K562 (cell line): ENCODE measurements at regions not wholly inside any gene's neighbourhood (a gene's known extent, or its start where the extent isn't known, plus 50 kb on each side); places are given as distances from the start of the nearest gene placed in this dataset.

Experiments used
- ATF2 ChIP-seq: sonication (generic); formaldehyde crosslinking; IDR thresholded peaks from 2 replicates; pipeline ENCODE4 v1.8.1; 2022; ENCODE audit warnings: missing genetic modification reagents
- CCNT2 ChIP-seq: IDR thresholded peaks from 2 replicates; pipeline ENCODE4 v1.6.1; 2011; ENCODE audit warnings: borderline replicate concordance, low read depth, mild to moderate bottlenecking, moderate library complexity, mixed read lengths, low read length; ENCODE audit not compliant: insufficient read length; ENCODE audit errors: extremely low read depth
- CHD1 ChIP-seq: fragments of 200-600 bp; sonication (generic); IDR thresholded peaks from one replicate; pipeline ENCODE4 v1.6.1; 2012; ENCODE audit warnings: mild to moderate bottlenecking, moderate library complexity, low read length, inconsistent platforms
- CTCF ChIP-seq, 3 experiments: IDR thresholded peaks in 2 of 3; conservative IDR thresholded peaks in 1 of 3; 2 replicates each; pipeline ENCODE4 v1.5.1; 2011 to 2012; ENCODE audit warnings: low read length in 3 of 3, mild to moderate bottlenecking in 3 of 3, control low read depth in 2 of 3, improper control_type of control experiment in 1 of 3, inconsistent platforms in 1 of 3, low read depth in 1 of 3, mixed read lengths in 1 of 3, moderate library complexity in 1 of 3; ENCODE audit not compliant: insufficient read depth in 2 of 3
- GTF2F1 ChIP-seq: IDR thresholded peaks from 2 replicates; pipeline ENCODE4 v1.6.1; 2011; ENCODE audit warnings: low read depth, low read length, improper control_type of control experiment
- NFXL1 ChIP-seq: fragments of 450-650 bp; formaldehyde crosslinking; IDR thresholded peaks from 2 replicates; pipeline ENCODE4 v1.4.0; 2021; ENCODE audit warnings: mild to moderate bottlenecking
- NR4A1 ChIP-seq, 2 experiments: fragments of 250-450 bp in 1 of 2; fragments of 450-650 bp in 1 of 2; sonication (Bioruptor Pico) in 1 of 2; IDR thresholded peaks; 2 replicates each; pipeline versions ENCODE4 v1.4.0 to v1.6.1; 2016 to 2020; ENCODE audit warnings: mild to moderate bottlenecking in 2 of 2, missing compliant biosample characterization in 1 of 2, missing genetic modification characterization in 1 of 2, moderate library complexity in 1 of 2
- PRDM10 ChIP-seq: fragments of 450-650 bp; IDR thresholded peaks from 2 replicates; pipeline ENCODE4 v1.6.1; 2018; ENCODE audit not compliant: partially characterized antibody
- PRMT5 ChIP-seq: sonication (generic); formaldehyde crosslinking; IDR thresholded peaks from 2 replicates; pipeline ENCODE4 v1.5.0; 2020; ENCODE audit warnings: missing genetic modification reagents
- RAD21 ChIP-seq, 2 experiments: fragments of 250-450 bp in 1 of 2; fragments of 450-650 bp in 1 of 2; sonication (Bioruptor Pico) in 1 of 2; formaldehyde crosslinking in 1 of 2; IDR thresholded peaks in 1 of 2; conservative IDR thresholded peaks in 1 of 2; 2 replicates each; pipeline versions ENCODE4 v1.4.0 to v1.8.0; 2020 to 2022; ENCODE audit warnings: mild to moderate bottlenecking in 2 of 2, moderate library complexity in 1 of 2
- SREBF1 ChIP-seq: fragments of 150-350 bp; IDR thresholded peaks from 2 replicates; pipeline ENCODE4 v1.6.1; 2014; ENCODE audit warnings: antibody characterized with exemption, low read depth, low read length, borderline replicate concordance
- ZFP36 ChIP-seq: fragments of 150-350 bp; IDR thresholded peaks from 2 replicates; pipeline ENCODE4 v1.6.1; 2018; ENCODE audit warnings: low read length, low read depth; ENCODE audit not compliant: partially characterized antibody
- ZNF23 ChIP-seq: fragments of 250-450 bp; sonication (Bioruptor Pico); IDR thresholded peaks from 2 replicates; pipeline ENCODE4 v1.4.0; 2020; ENCODE audit warnings: mild to moderate bottlenecking

DNA sequence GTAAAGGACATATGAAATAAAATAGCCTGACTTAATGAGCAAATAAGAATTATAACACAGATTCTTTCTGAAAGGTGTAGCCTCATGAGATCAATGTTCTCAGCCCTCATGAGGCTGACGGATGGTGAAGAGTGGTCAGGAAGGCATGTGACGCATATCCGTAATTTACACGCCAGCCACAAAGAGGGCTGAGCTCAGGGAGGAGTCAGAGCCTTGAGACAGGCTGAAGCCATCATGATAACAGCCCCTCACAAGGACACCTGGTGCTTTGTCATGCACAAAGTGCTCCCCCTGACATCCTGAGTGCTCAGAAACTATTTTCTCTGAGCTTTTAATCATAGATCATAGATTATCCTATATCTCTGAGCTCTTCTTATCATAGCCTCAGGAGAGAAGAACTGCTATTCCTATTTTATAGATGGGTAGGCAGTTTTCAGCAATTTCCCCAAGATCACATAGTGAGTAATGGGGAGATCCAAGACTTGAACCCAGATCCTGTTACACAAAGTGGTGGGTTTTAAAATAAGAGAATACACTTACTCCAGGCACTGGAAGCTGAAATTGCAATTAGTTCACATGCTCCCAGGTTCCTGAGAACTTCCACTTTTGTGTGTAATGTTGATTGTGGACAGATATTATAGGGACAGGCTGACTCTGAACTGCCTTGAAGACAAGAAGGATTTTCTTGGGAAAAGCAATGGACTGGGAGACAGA, 267.1 kb downstream of the RPLP1 start:
- no peak for TF ChIP-seq CTCF (IDR thresholded peaks at IDR 0.05 in 2 of 3, conservative IDR thresholded peaks at IDR 0.05 in 1 of 3; ENCODE audit: insufficient read depth in 2 of 3, low read depth in 1 of 3, low read length in 3 of 3)
- no peak for TF ChIP-seq GTF2F1
- no peak for TF ChIP-seq PRDM10
- TF ChIP-seq RAD21 (CRISPR knock-in tag; conservative IDR thresholded peaks at IDR 0.05 in 1 of 2, IDR thresholded peaks at IDR 0.05 in 1 of 2) = no peak
- no peak for TF ChIP-seq NR4A1 (CRISPR knock-in tag; IDR thresholded peaks at IDR 0.05)
- TF ChIP-seq NR4A1 (tag; IDR thresholded peaks at IDR 0.05) = no peak
- no peak for TF ChIP-seq CHD1
- no peak for TF ChIP-seq ZFP36
- no peak for TF ChIP-seq ATF2 (CRISPR knock-in tag)
- no peak for TF ChIP-seq SREBF1
- TF ChIP-seq NFXL1 (CRISPR knock-in tag) = no peak
- no peak for TF ChIP-seq ZNF23 (CRISPR knock-in tag)
- no peak for TF ChIP-seq CCNT2
- TF ChIP-seq PRMT5 (CRISPR knock-in tag) = no peak
